ENCODE measurements at regions not wholly inside any gene's neighbourhood (a gene's known extent, or its start where the extent isn't known, plus 50 kb on each side); places are given as distances from the start of the nearest gene placed in this dataset.

DNA sequence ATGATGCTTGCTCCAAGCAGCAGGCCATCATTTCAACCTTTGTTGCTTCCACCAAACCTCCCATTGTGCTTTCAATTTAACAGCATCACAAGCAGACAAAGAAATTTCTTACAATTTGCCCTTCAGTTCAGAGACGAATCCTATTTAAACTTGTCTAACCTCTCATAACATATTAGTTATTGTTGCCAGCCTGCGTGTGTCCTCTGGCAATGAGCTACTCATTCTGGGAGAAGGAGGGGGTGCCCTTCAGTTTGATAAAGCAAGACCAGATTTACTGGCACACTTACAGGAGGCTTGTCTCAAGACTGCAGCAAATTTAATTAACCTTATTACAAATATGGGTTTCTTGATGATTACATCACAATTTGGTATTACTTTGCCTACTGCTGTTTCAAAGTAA lies 203.6 kb upstream of the SOX5 start:
- TF ChIP-seq, protein P1, sequence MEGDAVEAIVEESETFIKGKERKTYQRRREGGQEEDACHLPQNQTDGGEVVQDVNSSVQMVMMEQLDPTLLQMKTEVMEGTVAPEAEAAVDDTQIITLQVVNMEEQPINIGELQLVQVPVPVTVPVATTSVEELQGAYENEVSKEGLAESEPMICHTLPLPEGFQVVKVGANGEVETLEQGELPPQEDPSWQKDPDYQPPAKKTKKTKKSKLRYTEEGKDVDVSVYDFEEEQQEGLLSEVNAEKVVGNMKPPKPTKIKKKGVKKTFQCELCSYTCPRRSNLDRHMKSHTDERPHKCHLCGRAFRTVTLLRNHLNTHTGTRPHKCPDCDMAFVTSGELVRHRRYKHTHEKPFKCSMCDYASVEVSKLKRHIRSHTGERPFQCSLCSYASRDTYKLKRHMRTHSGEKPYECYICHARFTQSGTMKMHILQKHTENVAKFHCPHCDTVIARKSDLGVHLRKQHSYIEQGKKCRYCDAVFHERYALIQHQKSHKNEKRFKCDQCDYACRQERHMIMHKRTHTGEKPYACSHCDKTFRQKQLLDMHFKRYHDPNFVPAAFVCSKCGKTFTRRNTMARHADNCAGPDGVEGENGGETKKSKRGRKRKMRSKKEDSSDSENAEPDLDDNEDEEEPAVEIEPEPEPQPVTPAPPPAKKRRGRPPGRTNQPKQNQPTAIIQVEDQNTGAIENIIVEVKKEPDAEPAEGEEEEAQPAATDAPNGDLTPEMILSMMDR (IDR thresholded peaks at IDR 0.05), result no peak
- TF ChIP-seq POLR2A (IDR thresholded peaks at IDR 0.05), result no peak

Data from stomach (tissue), 4 donors.